CD4-positive, alpha-beta T cell (primary cell): ENCODE measurements at regions not wholly inside any gene's neighbourhood (a gene's known extent, or its start where the extent isn't known, plus 50 kb on each side); places are given as distances from the start of the nearest gene placed in this dataset.
A peak's percentile ranks its signal among the peaks of the same experiment; 100 is the strongest.

ENCODE experiments used
- ATAC-seq: fragments of 200-7000 bp; cut with Tn5 transposase; one replicate; pipeline ENCODE4 v1.10.0; 2022; ENCODE audit warnings: mild to moderate bottlenecking; ENCODE audit not compliant: poor library complexity
- CTCF ChIA-PET: fragments of 350-600 bp; sonication (Branson Sonifier 250); formaldehyde crosslinking; loops from one replicate; lab custom pipeline; 2021; ENCODE audit warnings: antibody characterized with exemption, inconsistent platforms; lab: Charles Lee
- POLR2A ChIA-PET: fragments of 350-600 bp; sonication (Branson Sonifier 250); formaldehyde crosslinking; loops from one replicate; lab custom pipeline; 2021; ENCODE audit warnings: antibody characterized with exemption, inconsistent platforms; lab: Charles Lee
- DNase-seq, 14 experiments: peaks; one replicate each; pipeline ENCODE4 v3.0.0-alpha.2; 2013 to 2020; ENCODE audit warnings: mixed read lengths in 2 of 14
- H3K27ac ChIP-seq, 2 donors: one replicate each; pipeline versions ENCODE4 v1.5.1 to v1.7.0; 2013; ENCODE audit warnings: low read length in 2 of 2, low read depth in 1 of 2, mild to moderate bottlenecking in 1 of 2
- H3K27me3 ChIP-seq, 2 experiments: 1 replicate in 1 of 2; 2 replicates in 1 of 2; pipeline versions ENCODE4 v1.6.1 to v1.7.0; 2013; ENCODE audit warnings: low read length in 2 of 2, control low read depth in 1 of 2, mild to moderate bottlenecking in 1 of 2, moderate library complexity in 1 of 2; ENCODE audit not compliant: insufficient read depth in 2 of 2, control insufficient read depth in 1 of 2
- H3K36me3 ChIP-seq: one replicate; pipeline ENCODE4 v1.6.1; 2013; ENCODE audit warnings: low read length, control low read depth; ENCODE audit not compliant: insufficient read depth
- H3K4me1 ChIP-seq: one replicate; pipeline ENCODE4 v1.6.1; 2013; ENCODE audit warnings: low read length, control low read depth; ENCODE audit not compliant: insufficient read depth
- H3K4me3 ChIP-seq: one replicate; pipeline ENCODE4 v1.5.1; 2013; ENCODE audit warnings: mild to moderate bottlenecking, low read length, moderate library complexity
- H3K9me3 ChIP-seq, 2 experiments: 1 replicate in 1 of 2; 2 replicates in 1 of 2; pipeline versions ENCODE4 v1.6.1 to v1.7.0; 2013; ENCODE audit warnings: low read length in 2 of 2, mild to moderate bottlenecking in 2 of 2, control low read depth in 1 of 2, moderate library complexity in 1 of 2; ENCODE audit not compliant: control insufficient read depth in 1 of 2, insufficient read depth in 1 of 2
- H3K27ac Mint-ChIP-seq: one replicate; pipeline ENCODE4 v1.8.0; 2020; ENCODE audit warnings: mixed read lengths
- H3K27me3 Mint-ChIP-seq: one replicate; pipeline ENCODE4 v1.8.0; 2021; ENCODE audit warnings: mixed read lengths
- H3K36me3 Mint-ChIP-seq: one replicate; pipeline ENCODE4 v1.8.0; 2021; ENCODE audit warnings: low read depth, mixed read lengths
- H3K4me1 Mint-ChIP-seq: one replicate; pipeline ENCODE4 v1.8.0; 2021; ENCODE audit warnings: low read depth, mixed read lengths
- H3K4me3 Mint-ChIP-seq: one replicate; pipeline ENCODE4 v1.8.0; 2020; ENCODE audit warnings: mild to moderate bottlenecking, mixed read lengths
- H3K9me3 Mint-ChIP-seq: one replicate; pipeline ENCODE4 v1.8.0; 2020; ENCODE audit warnings: mixed read lengths
- intact Hi-C, 2 experiments: fragments of 100-400 bp; cut with DNase I in 1 of 2; cut with micrococcal nuclease in 1 of 2; formaldehyde crosslinking; loops; one replicate each; pipeline versions ENCODE4 v1.15.1 to v1.9.0; 2023 to 2025; cut with DNase I, micrococcal nuclease
- TF ChIP-seq, protein P1 (sequence below): fragments of 200-600 bp; IDR thresholded peaks from one replicate; pipeline ENCODE4 v1.8.0; 2022; ENCODE audit warnings: antibody characterized with exemption, mild to moderate bottlenecking

DNA sequence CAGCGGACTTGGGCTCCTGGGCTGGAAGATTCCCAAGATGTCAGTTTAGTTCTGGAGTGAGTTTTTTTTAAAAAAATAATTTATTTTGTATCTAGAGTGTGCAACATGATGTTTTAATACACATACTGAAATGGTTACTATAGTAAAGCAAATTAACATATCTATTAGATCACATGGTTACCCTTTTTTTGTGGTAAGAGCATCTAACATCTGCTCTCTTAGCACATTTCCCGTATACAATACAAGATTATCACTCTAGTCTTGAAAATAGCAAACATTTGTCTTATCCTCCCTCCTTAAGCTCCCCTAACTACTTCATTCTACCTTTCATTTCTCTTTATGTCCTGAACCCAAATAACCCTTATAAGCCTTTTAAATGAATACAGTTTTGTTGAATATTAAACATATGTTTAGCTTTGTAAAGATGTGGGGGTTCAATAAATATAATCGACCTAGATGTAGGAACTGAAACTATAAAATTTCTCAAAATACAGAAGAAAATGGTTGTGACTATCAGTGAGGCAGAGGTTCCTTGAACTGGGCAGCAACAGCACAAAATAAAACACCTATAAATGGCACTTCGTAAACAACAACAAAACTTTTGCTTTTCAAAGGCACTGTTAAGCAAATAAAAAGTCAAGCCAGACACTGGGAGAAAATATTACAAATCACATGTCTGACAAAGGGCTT lies 466.6 kb downstream of the FGF9 start:
- Mint-ChIP-seq H3K4me1 (peaks cover 9% of the 10 kb centered on the region), H3K9me3 (no peaks in the 10 kb centered on the region), H3K4me3 (no peak overlapping the region), H3K27me3 (no peaks in the 10 kb centered on the region), H3K36me3 (no peaks in the 10 kb centered on the region), H3K27ac (no peak overlapping the region)
- TF ChIP-seq, protein P1, sequence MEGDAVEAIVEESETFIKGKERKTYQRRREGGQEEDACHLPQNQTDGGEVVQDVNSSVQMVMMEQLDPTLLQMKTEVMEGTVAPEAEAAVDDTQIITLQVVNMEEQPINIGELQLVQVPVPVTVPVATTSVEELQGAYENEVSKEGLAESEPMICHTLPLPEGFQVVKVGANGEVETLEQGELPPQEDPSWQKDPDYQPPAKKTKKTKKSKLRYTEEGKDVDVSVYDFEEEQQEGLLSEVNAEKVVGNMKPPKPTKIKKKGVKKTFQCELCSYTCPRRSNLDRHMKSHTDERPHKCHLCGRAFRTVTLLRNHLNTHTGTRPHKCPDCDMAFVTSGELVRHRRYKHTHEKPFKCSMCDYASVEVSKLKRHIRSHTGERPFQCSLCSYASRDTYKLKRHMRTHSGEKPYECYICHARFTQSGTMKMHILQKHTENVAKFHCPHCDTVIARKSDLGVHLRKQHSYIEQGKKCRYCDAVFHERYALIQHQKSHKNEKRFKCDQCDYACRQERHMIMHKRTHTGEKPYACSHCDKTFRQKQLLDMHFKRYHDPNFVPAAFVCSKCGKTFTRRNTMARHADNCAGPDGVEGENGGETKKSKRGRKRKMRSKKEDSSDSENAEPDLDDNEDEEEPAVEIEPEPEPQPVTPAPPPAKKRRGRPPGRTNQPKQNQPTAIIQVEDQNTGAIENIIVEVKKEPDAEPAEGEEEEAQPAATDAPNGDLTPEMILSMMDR, result no peak
- ChIA-PET CTCF (no interaction called here), POLR2A (interaction anchor here (0.7 kb wide), 1 partner anchor 11 kb away, joined by 3 read pairs; no protein-coding TSS in a partner anchor)
- H3K4me1 ChIP-seq, result peaks cover 14% of the 10 kb centered on the region
- H3K9me3 ChIP-seq, result no peaks in the 10 kb centered on the region
- H3K4me3 ChIP-seq, result no peak overlapping the region
- no peaks in the 10 kb centered on the region for H3K36me3 ChIP-seq
- no peak overlapping the region for H3K27ac ChIP-seq
- ATAC-seq (peak; percentile 24), DNase-seq (no peak)
- H3K27me3 ChIP-seq, result no peaks in the 10 kb centered on the region
- intact Hi-C loops, result no loop called here

DNA sequence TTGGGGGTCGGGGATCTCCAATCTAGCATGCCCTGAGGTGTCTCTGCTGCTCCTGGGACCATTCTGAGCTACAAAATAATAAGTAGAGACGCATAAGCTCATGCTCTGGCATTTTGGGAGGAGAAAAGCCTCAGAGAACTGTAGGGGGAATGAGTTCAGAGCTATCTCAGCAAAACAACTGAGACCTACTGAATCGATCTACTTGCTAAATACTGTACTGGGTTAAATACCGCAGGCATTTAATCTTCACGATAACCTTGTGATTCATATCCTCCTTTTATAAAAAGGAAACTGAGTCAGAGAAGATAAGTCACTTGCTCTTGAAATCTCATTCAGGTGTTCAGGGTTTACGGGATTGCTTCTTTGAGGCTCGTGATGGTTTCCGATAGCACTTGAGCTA lies 468.1 kb downstream of the FGF9 start:
- H3K4me3 Mint-ChIP-seq, result no peak overlapping the region
- H3K9me3 Mint-ChIP-seq, result no peaks in the 10 kb centered on the region
- Histone ChIP-seq H3K36me3 (no peaks in the 10 kb centered on the region), H3K27ac (no peak overlapping the region), H3K9me3 (no peaks in the 10 kb centered on the region), H3K4me1 (peaks cover 14% of the 10 kb centered on the region), H3K27me3 (no peaks in the 10 kb centered on the region), H3K4me3 (no peak overlapping the region)
- no peak for ATAC-seq
- no peaks in the 10 kb centered on the region for H3K36me3 Mint-ChIP-seq
- no peak for DNase-seq
- CTCF ChIA-PET, result no interaction called here
- POLR2A ChIA-PET, result no interaction called here
- no peak overlapping the region for H3K27ac Mint-ChIP-seq
- peaks cover 9% of the 10 kb centered on the region for H3K4me1 Mint-ChIP-seq
- TF ChIP-seq, protein P1, result no peak
- no peaks in the 10 kb centered on the region for H3K27me3 Mint-ChIP-seq
- intact Hi-C loops, result no loop called here

DNA sequence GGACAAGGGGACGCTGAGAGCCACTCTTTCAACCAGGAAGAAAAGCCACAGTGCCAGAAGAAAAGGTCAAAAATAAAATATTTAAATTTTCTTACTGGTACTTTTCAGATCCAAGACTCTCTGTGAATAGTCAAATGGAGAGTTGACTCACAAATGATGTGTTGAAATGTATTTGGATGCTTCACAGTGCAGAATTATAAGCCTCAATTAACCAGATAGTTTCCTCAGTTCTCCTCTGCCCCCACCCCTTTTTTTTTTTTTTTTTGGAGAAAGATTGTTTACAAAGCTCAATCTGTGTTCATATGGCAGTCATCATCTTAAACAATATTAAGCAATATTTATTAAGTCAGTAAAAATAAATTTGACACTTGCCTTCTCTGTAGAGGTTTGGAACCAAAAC lies 470.8 kb downstream of the FGF9 start:
- POLR2A ChIA-PET, result no interaction called here
- H3K9me3 ChIP-seq, result no peaks in the 10 kb centered on the region
- Mint-ChIP-seq H3K27ac (no peak overlapping the region), H3K4me1 (peaks cover 2% of the 10 kb centered on the region), H3K4me3 (no peak overlapping the region), H3K9me3 (peaks cover 2% of the 10 kb centered on the region), H3K36me3 (no peaks in the 10 kb centered on the region), H3K27me3 (no peaks in the 10 kb centered on the region)
- no peaks in the 10 kb centered on the region for H3K36me3 ChIP-seq
- CTCF ChIA-PET, result interaction anchor here (0.6 kb wide), 1 partner anchor 30 kb away, joined by 4 read pairs; no protein-coding TSS in a partner anchor
- DNase-seq (no peak), ATAC-seq (no peak)
- peaks cover 13% of the 10 kb centered on the region for H3K4me1 ChIP-seq
- no peaks in the 10 kb centered on the region for H3K27me3 ChIP-seq
- H3K4me3 ChIP-seq, result no peak overlapping the region
- TF ChIP-seq, protein P1, result no peak
- intact Hi-C loops, result no loop called here
- H3K27ac ChIP-seq, result no peak overlapping the region
